ENCODE measurements at regions not wholly inside any gene's neighbourhood (a gene's known extent, or its start where the extent isn't known, plus 50 kb on each side); places are given as distances from the start of the nearest gene placed in this dataset.

DNA sequence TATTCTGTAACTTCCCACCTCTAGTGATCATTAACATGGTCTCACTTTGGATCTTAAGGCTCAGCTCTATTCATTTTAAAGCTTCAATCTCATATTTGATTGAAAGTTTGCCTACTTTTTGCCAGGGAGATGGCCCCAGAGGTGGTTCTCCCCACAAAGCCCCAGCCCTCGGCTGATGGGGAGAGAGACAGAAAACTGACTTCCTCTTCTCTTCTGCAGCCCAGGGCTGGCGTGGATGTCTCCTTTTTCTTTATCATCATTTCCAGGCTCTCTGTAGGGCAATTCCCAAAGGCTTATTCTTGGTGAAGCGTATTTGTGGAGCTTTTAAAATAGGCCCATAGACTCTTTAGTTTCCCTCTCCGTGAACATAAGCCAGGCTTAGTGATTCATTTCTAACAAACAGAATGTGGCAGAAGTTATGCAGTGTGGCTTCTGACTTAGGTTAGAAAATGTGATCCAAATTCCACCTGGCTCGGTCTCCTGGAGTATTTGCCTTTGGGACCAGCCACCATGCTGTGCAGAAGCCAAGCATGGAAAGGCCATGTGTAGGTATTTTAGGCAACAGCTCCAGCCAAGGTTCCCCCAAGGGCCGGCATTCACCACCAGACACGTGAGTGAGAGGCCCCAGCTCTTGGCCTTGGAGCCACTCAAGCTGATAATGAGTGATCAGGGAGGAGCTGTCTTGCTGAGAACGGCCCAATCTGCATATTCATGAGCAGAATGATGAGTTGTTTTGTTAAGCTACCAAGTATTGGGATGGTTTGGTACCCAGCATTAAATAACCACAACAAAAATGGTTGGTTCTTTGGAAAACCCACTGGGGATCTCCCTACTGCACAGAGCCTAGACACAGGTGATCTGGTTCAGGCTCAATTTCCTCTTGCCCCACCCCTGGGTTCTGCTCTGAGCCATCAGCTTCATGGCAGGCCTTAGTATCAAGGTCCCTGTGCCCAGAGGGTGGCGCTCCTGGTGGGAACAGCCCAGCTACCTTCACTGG, 353.2 kb upstream of the PROK2 start:
- Histone ChIP-seq H3K4me3 (ENCODE audit: low read length) (no peak overlapping the region), H3K27ac (ENCODE audit: low read length) (no peak overlapping the region), H3K36me3 (ENCODE audit: control insufficient read depth, insufficient read depth, low read length) (no peaks in the 10 kb centered on the region), H3K27me3 (ENCODE audit: control insufficient read depth, insufficient read depth, low read length) (no peaks in the 10 kb centered on the region), H3K4me1 (ENCODE audit: control insufficient read depth, insufficient read depth, low read length) (peaks cover 7% of the 10 kb centered on the region), H3K9me3 (ENCODE audit: control insufficient read depth, insufficient read depth, low read length) (no peaks in the 10 kb centered on the region)
- no peaks in the 10 kb centered on the region for H3K36me3 Mint-ChIP-seq
- peaks cover 7 to 8% of the 10 kb centered on the region in 2 donors for H3K27me3 Mint-ChIP-seq (ENCODE audit: low read depth in 2 of 2)
- WGBS (ENCODE audit: insufficient coverage), result 68% methylated on average over 9 of the region's 9 CpGs
- H3K27ac Mint-ChIP-seq, result no peak overlapping the region
- TF ChIP-seq, protein P1, sequence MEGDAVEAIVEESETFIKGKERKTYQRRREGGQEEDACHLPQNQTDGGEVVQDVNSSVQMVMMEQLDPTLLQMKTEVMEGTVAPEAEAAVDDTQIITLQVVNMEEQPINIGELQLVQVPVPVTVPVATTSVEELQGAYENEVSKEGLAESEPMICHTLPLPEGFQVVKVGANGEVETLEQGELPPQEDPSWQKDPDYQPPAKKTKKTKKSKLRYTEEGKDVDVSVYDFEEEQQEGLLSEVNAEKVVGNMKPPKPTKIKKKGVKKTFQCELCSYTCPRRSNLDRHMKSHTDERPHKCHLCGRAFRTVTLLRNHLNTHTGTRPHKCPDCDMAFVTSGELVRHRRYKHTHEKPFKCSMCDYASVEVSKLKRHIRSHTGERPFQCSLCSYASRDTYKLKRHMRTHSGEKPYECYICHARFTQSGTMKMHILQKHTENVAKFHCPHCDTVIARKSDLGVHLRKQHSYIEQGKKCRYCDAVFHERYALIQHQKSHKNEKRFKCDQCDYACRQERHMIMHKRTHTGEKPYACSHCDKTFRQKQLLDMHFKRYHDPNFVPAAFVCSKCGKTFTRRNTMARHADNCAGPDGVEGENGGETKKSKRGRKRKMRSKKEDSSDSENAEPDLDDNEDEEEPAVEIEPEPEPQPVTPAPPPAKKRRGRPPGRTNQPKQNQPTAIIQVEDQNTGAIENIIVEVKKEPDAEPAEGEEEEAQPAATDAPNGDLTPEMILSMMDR (IDR thresholded peaks at IDR 0.05), result no peak
- no peak for ATAC-seq
- intact Hi-C loops (cut with micrococcal nuclease), result no loop called here
- H3K4me1 Mint-ChIP-seq, result no peaks in the 10 kb centered on the region
- no peaks in the 10 kb centered on the region for H3K9me3 Mint-ChIP-seq
- H3K4me3 Mint-ChIP-seq, result no peak overlapping the region
- peak in 1 of 2 donors; percentile 17 for DNase-seq

DNA sequence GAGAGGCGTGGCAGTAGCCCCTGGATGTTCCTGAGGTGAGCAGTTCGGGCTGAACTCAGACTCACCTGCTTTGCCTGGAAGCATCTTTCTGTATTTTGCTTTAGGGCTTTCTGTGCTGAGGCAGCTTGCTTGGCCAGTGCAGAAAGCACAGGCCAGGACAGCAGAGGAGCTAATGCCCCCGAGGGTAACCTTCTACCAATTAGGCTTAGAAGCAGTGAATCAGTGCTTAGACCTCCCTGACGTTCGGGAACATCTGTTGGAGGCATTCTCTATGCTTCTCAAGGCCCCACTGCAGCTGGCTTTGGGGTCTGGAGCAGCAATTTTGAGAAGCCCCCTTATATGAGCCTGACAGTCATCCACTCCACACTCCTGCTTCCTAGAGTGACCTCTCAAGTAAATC, 350.7 kb upstream of the PROK2 start:
- no peaks in the 10 kb centered on the region for H3K36me3 Mint-ChIP-seq
- intact Hi-C loops (cut with micrococcal nuclease), result no loop called here
- no peak overlapping the region for H3K4me3 Mint-ChIP-seq

DNA sequence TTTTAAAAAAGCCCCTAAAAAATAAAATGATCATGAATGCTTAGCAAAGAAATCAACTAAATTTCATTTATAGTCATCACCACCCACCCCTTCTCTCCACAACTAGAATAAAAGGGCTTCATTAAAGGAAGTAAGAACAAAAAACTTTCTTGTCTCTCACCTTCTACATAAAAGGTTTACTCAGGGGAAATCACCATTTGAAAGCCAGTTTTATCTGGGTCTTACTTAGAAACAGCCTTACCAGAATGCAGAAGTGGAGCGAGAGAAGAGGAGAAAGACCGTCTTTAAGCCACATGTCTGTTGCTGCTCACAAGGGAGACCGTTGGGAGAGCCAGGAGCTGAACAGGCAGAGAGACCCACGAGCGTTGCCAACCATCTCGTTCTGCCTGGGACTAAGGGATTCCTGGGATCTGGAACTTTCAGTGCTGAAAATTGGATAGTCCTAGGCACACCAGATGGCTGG, 350.1 kb upstream of the PROK2 start:
- no peak overlapping the region for H3K4me3 Mint-ChIP-seq
- H3K4me1 ChIP-seq (ENCODE audit: control insufficient read depth, insufficient read depth, low read length), result peaks cover 7% of the 10 kb centered on the region
- 13% methylated on average over 6 of the region's 6 CpGs for WGBS (ENCODE audit: insufficient coverage)
- no peaks in the 10 kb centered on the region for H3K9me3 ChIP-seq (ENCODE audit: control insufficient read depth, insufficient read depth, low read length)
- no peak overlapping the region for H3K27ac Mint-ChIP-seq
- TF ChIP-seq, protein P1 (IDR thresholded peaks at IDR 0.05), result no peak
- no peaks in the 10 kb centered on the region for H3K36me3 Mint-ChIP-seq
- no peak overlapping the region for H3K27ac ChIP-seq (ENCODE audit: low read length)
- no peak overlapping the region for H3K4me3 ChIP-seq (ENCODE audit: low read length)
- H3K36me3 ChIP-seq (ENCODE audit: control insufficient read depth, insufficient read depth, low read length), result no peaks in the 10 kb centered on the region
- H3K27me3 Mint-ChIP-seq (ENCODE audit: low read depth in 2 of 2), result peaks cover 0 to 7% of the 10 kb centered on the region in 2 donors
- no peaks in the 10 kb centered on the region for H3K4me1 Mint-ChIP-seq
- H3K9me3 Mint-ChIP-seq, result no peaks in the 10 kb centered on the region
- H3K27me3 ChIP-seq (ENCODE audit: control insufficient read depth, insufficient read depth, low read length), result no peaks in the 10 kb centered on the region
- DNase-seq (peak in 1 of 2 donors; percentile 41), ATAC-seq (no peak)
- intact Hi-C loops (cut with micrococcal nuclease), result no loop called here

More for the DNA sequence above, 350.7 kb upstream of the PROK2 start:
- TF ChIP-seq, protein P1 (IDR thresholded peaks at IDR 0.05), result no peak
- H3K9me3 Mint-ChIP-seq, result no peaks in the 10 kb centered on the region
- Histone ChIP-seq H3K4me3 (ENCODE audit: low read length) (no peak overlapping the region), H3K27me3 (ENCODE audit: control insufficient read depth, insufficient read depth, low read length) (no peaks in the 10 kb centered on the region), H3K27ac (ENCODE audit: low read length) (no peak overlapping the region), H3K4me1 (ENCODE audit: control insufficient read depth, insufficient read depth, low read length) (peaks cover 7% of the 10 kb centered on the region), H3K36me3 (ENCODE audit: control insufficient read depth, insufficient read depth, low read length) (no peaks in the 10 kb centered on the region), H3K9me3 (ENCODE audit: control insufficient read depth, insufficient read depth, low read length) (no peaks in the 10 kb centered on the region)
- no peak overlapping the region for H3K27ac Mint-ChIP-seq
- H3K4me1 Mint-ChIP-seq, result no peaks in the 10 kb centered on the region
- WGBS (ENCODE audit: insufficient coverage), result 74% methylated on average over 5 of the region's 5 CpGs
- H3K27me3 Mint-ChIP-seq (ENCODE audit: low read depth in 2 of 2), result peaks cover 0 to 7% of the 10 kb centered on the region in 2 donors
- ATAC-seq (no peak), DNase-seq (no peak)
